Glutamatergic neuron (in vitro differentiated cells): ENCODE measurements at regions not wholly inside any gene's neighbourhood (a gene's known extent, or its start where the extent isn't known, plus 50 kb on each side); places are given as distances from the start of the nearest gene placed in this dataset.

ENCODE experiments used
- DNase-seq: peaks from one replicate; pipeline ENCODE4 v3.0.0; 2022
- H3K27ac Mint-ChIP-seq: one replicate; pipeline ENCODE4 v1.8.0; 2020; ENCODE audit warnings: mild to moderate bottlenecking, mixed read lengths, inconsistent platforms; ENCODE audit not compliant: unreplicated experiment
- H3K27me3 Mint-ChIP-seq: one replicate; pipeline ENCODE4 v1.8.0; 2020; ENCODE audit warnings: mild to moderate bottlenecking, moderate library complexity, mixed read lengths, inconsistent platforms; ENCODE audit not compliant: unreplicated experiment
- H3K36me3 Mint-ChIP-seq: one replicate; pipeline ENCODE4 v1.8.0; 2020; ENCODE audit warnings: mild to moderate bottlenecking, mixed read lengths, inconsistent platforms; ENCODE audit not compliant: unreplicated experiment
- H3K4me1 Mint-ChIP-seq: one replicate; pipeline ENCODE4 v1.8.0; 2020; ENCODE audit warnings: mild to moderate bottlenecking, low read depth, mixed read lengths, inconsistent platforms; ENCODE audit not compliant: unreplicated experiment
- H3K4me3 Mint-ChIP-seq: one replicate; pipeline ENCODE4 v1.8.0; 2020; ENCODE audit warnings: mild to moderate bottlenecking, mixed read lengths, inconsistent platforms; ENCODE audit not compliant: unreplicated experiment
- H3K9me3 Mint-ChIP-seq: one replicate; pipeline ENCODE4 v1.8.0; 2020; ENCODE audit warnings: mild to moderate bottlenecking, moderate library complexity, mixed read lengths, inconsistent platforms; ENCODE audit not compliant: unreplicated experiment
- TF ChIP-seq, protein P1 (sequence below): fragments of 200-600 bp; sonication (generic); IDR thresholded peaks from one replicate; pipeline ENCODE4 v1.5.0; 2021; ENCODE audit not compliant: partially characterized antibody, unreplicated experiment

DNA sequence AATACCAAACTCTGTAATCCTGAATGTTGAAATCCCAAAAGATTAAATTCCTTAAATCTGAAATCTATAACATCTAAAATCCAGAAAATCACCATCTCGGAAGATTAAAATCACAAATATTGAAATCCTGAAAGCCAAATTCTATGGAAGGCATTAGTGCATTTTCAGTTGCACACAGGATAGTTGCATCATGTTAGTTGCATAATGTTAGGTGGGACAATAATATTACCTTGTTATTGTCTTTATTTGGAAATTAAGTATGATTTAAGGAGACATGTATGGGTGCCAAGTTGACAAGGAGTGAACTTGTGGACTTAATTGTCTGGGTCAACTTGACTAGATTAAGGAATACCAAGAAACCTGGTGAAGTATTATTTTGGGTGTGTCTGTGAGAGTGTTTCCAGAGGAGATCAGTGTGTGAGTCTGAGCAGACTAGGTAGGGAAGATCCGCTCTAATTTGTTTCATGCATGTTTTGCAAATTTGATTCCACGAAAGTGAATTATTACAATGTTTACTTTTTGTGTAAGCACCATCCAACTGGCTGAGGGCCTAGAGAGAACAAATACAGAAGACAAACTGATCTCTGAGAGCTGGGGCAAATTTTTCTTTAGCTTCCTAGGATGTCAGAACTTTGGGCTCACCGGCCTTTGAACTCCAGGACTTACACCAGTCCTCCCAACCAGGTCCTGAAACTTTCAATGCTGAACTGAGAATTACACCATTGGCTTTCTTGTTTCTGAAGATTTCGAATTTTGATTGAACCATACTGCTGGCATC, 545.1 kb upstream of the IRAK1BP1 start:
- Mint-ChIP-seq H3K27ac (no peak overlapping the region), H3K36me3 (no peaks in the 10 kb centered on the region), H3K27me3 (peaks cover 2% of the 10 kb centered on the region), H3K4me1 (no peaks in the 10 kb centered on the region), H3K4me3 (no peak overlapping the region), H3K9me3 (no peaks in the 10 kb centered on the region)
- DNase-seq: no peak
- TF ChIP-seq, protein P1, sequence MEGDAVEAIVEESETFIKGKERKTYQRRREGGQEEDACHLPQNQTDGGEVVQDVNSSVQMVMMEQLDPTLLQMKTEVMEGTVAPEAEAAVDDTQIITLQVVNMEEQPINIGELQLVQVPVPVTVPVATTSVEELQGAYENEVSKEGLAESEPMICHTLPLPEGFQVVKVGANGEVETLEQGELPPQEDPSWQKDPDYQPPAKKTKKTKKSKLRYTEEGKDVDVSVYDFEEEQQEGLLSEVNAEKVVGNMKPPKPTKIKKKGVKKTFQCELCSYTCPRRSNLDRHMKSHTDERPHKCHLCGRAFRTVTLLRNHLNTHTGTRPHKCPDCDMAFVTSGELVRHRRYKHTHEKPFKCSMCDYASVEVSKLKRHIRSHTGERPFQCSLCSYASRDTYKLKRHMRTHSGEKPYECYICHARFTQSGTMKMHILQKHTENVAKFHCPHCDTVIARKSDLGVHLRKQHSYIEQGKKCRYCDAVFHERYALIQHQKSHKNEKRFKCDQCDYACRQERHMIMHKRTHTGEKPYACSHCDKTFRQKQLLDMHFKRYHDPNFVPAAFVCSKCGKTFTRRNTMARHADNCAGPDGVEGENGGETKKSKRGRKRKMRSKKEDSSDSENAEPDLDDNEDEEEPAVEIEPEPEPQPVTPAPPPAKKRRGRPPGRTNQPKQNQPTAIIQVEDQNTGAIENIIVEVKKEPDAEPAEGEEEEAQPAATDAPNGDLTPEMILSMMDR: no peak

DNA sequence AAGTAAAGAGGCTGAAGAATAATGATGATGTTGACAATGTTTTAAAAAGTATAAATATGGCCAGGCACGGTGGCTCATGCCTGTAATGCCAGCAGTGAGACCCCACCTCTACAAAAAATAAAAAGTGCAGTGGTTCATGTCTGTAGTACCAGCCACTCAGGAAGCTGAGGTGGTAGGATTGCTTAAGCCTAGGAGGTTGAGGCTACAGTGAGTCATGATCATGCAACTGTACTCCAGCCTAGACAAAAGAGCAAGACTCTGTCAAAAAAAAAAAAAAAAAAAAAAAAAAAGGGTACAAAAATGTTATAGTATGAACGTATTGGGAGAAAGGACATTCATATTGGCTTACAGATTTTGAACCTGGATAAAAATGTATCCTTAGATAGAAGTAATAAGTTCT, 543.1 kb upstream of the IRAK1BP1 start:
- no peaks in the 10 kb centered on the region for H3K4me1 Mint-ChIP-seq
- no peaks in the 10 kb centered on the region for H3K36me3 Mint-ChIP-seq
- peaks cover 2% of the 10 kb centered on the region for H3K27me3 Mint-ChIP-seq
- DNase-seq: no peak
- TF ChIP-seq, protein P1: no peak
- no peak overlapping the region for H3K27ac Mint-ChIP-seq
- no peak overlapping the region for H3K4me3 Mint-ChIP-seq
- no peaks in the 10 kb centered on the region for H3K9me3 Mint-ChIP-seq

DNA sequence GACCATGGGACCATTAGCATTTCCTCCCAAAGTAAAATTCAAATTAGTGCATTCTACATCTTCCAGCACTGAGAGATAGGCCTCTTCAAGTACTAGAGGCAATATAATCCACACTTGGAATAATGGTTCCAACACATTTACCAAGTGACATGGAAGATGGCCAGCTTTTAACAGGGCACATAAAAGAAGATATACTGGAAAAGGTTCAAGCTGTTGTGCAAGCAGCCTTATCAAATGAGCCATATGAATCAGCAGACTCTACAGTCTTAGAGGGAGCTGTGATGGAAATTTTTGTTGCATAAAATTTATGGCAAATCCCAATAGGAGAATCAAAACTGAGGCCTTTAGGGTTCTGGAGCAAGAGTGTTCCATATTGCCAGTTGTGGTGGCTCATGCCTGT, 526.6 kb upstream of the IRAK1BP1 start:
- no peak for DNase-seq
- H3K4me1 Mint-ChIP-seq: peaks cover 2% of the 10 kb centered on the region
- no peaks in the 10 kb centered on the region for H3K36me3 Mint-ChIP-seq
- H3K27me3 Mint-ChIP-seq: no peaks in the 10 kb centered on the region
- H3K27ac Mint-ChIP-seq: no peak overlapping the region
- H3K4me3 Mint-ChIP-seq: no peak overlapping the region
- no peaks in the 10 kb centered on the region for H3K9me3 Mint-ChIP-seq
- TF ChIP-seq, protein P1: no peak

DNA sequence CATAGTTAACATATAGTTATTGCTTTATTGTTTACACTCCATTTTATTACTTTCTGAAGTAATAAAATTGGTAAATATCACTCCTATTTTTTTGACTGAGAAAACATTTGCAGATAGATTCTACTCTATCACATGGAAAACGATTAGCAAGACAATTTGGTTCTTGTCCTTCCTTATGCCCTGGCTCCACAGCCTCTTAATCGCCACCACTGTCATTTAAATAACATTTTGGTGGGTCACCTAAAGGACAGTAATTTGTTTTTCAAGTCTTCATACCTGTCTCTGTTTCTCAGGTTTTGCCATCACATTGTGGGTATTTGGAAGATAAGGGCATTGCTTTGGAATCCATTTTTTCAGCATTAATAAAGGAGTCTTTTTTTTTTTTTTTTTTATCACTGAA, 521.5 kb upstream of the IRAK1BP1 start:
- DNase-seq: no peak
- no peak overlapping the region for H3K4me3 Mint-ChIP-seq
- H3K4me1 Mint-ChIP-seq: no peaks in the 10 kb centered on the region
- H3K36me3 Mint-ChIP-seq: no peaks in the 10 kb centered on the region
- H3K27ac Mint-ChIP-seq: no peak overlapping the region
- no peaks in the 10 kb centered on the region for H3K9me3 Mint-ChIP-seq
- no peaks in the 10 kb centered on the region for H3K27me3 Mint-ChIP-seq
- TF ChIP-seq, protein P1: no peak

DNA sequence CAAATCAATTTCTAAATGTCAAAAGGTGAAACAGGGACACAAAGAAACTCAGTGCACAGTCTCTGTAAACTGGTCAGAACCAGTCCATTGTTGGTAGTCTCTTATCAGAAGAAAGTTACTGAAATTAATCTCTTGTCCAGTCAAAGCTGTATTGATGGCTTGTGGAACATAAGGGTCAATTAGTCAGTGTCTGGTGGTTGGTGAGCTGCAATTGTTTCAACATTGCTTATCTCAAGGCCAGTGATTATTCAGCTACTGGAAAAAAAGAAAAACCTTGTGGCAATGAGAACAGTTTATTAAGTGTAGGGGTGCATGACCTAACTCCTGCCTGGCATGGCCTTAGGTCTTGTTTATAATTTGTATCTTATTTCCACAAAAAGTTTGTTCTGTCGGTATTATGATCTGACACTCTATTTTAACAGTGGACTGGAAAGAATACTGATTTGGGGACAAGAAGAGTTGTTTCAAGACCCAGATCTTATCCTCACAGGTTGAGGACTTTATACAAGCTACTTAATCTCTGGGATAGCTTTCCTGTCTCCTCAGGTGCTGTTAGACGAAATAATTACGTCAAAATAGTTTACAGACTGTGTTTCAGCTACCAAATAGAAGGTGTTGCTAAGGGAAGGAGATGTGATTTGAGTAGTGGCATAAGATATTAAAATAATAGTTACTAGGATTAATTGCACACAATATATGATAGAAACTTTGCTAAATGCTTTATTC, 520.0 kb upstream of the IRAK1BP1 start:
- TF ChIP-seq, protein P1: no peak
- no peaks in the 10 kb centered on the region for H3K36me3 Mint-ChIP-seq
- H3K4me1 Mint-ChIP-seq: no peaks in the 10 kb centered on the region
- H3K27me3 Mint-ChIP-seq: no peaks in the 10 kb centered on the region
- H3K27ac Mint-ChIP-seq: no peak overlapping the region
- no peak for DNase-seq
- no peak overlapping the region for H3K4me3 Mint-ChIP-seq
- H3K9me3 Mint-ChIP-seq: no peaks in the 10 kb centered on the region
